ENCODE measurements at regions not wholly inside any gene's neighbourhood (a gene's known extent, or its start where the extent isn't known, plus 50 kb on each side); places are given as distances from the start of the nearest gene placed in this dataset.
A peak's percentile ranks its signal among the peaks of the same experiment; 100 is the strongest.

DNA sequence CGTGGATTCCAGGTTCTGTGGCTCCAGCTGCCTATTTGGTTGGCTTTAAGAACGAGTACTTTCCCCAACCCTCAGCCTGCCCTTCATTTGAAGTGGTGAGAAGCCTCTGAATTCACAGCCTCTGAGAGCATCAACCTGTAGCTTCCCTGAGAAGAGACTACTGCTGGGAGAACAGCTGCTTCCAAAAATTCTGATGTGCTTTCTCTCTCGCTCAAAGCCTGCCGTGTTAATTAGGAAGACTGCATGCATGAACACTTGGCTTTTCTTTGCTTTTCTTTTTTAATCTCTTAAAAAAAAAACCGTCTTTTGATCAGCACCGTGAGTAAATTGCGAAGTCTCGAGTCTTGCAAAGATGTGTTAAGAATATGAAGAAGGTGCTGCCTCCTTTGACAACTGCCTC is 153.4 kb upstream of the MAP1B start:
- no peaks in the 10 kb centered on the region for H3K27me3 Mint-ChIP-seq
- TF ChIP-seq, protein P1, sequence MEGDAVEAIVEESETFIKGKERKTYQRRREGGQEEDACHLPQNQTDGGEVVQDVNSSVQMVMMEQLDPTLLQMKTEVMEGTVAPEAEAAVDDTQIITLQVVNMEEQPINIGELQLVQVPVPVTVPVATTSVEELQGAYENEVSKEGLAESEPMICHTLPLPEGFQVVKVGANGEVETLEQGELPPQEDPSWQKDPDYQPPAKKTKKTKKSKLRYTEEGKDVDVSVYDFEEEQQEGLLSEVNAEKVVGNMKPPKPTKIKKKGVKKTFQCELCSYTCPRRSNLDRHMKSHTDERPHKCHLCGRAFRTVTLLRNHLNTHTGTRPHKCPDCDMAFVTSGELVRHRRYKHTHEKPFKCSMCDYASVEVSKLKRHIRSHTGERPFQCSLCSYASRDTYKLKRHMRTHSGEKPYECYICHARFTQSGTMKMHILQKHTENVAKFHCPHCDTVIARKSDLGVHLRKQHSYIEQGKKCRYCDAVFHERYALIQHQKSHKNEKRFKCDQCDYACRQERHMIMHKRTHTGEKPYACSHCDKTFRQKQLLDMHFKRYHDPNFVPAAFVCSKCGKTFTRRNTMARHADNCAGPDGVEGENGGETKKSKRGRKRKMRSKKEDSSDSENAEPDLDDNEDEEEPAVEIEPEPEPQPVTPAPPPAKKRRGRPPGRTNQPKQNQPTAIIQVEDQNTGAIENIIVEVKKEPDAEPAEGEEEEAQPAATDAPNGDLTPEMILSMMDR (IDR thresholded peaks at IDR 0.05; ENCODE audit: unreplicated experiment), result no peak
- no peak for DNase-seq (ENCODE audit: low spot score, unreplicated experiment)
- H3K4me1 Mint-ChIP-seq (ENCODE audit: low read depth), result peaks cover 17% of the 10 kb centered on the region
- no peak overlapping the region for H3K4me3 Mint-ChIP-seq (ENCODE audit: low read depth)
- H3K27ac Mint-ChIP-seq, result peak overlapping the region; percentile 21
- peaks cover 2% of the 10 kb centered on the region for H3K36me3 Mint-ChIP-seq (ENCODE audit: insufficient read depth)
- H3K9me3 Mint-ChIP-seq (ENCODE audit: low read depth), result peaks cover 25% of the 10 kb centered on the region

DNA sequence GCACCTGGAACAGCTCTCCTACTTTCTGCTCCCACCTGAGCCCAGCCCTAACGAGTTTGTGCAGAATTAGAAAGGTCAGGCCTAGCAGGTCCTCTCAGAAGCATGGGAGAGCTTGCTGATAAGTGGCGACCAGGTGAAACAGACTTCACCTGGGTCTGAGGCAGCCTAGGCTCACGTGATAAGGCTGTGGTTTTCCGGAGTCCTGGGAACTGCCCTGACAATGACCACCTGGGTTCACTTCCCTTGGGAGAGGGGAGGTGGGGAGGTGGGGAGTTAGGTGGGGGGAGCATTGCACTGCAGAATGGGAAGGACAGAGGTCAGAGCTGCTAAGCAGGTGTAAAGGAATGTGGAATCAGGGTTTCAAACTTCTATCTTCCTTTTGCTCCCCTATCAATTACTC is 152.9 kb upstream of the MAP1B start:
- peaks cover 2% of the 10 kb centered on the region for H3K36me3 Mint-ChIP-seq (ENCODE audit: insufficient read depth)
- H3K27me3 Mint-ChIP-seq, result no peaks in the 10 kb centered on the region
- peak; percentile 14 for DNase-seq (ENCODE audit: low spot score, unreplicated experiment)
- TF ChIP-seq, protein P1 (IDR thresholded peaks at IDR 0.05; ENCODE audit: unreplicated experiment), result no peak
- H3K9me3 Mint-ChIP-seq (ENCODE audit: low read depth), result peaks cover 21% of the 10 kb centered on the region
- peaks cover 17% of the 10 kb centered on the region for H3K4me1 Mint-ChIP-seq (ENCODE audit: low read depth)
- peak overlapping the region; percentile 21 for H3K27ac Mint-ChIP-seq
- no peak overlapping the region for H3K4me3 Mint-ChIP-seq (ENCODE audit: low read depth)

DNA sequence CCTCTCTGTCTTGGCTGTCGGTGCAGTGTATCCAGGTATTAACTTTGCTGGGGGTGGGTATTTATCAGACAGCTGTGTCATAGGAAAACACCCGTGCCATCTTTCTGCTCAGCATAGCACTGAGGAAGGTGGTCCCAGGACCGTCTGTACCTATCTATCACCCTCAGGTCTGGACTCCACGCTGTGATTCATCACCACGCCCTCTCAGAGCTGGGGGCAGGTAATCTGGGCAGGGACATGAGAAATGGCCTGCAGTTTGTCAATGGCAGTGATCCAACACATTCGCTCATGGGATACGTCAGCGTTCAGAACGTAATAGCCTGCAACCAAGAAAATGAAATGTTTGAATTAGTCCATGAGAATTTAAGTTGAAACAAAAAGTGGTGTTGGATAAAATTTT is 151.6 kb upstream of the MAP1B start:
- no peak overlapping the region for H3K4me3 Mint-ChIP-seq (ENCODE audit: low read depth)
- TF ChIP-seq, protein P1 (IDR thresholded peaks at IDR 0.05; ENCODE audit: unreplicated experiment), result no peak
- no peak overlapping the region for H3K27ac Mint-ChIP-seq

DNA sequence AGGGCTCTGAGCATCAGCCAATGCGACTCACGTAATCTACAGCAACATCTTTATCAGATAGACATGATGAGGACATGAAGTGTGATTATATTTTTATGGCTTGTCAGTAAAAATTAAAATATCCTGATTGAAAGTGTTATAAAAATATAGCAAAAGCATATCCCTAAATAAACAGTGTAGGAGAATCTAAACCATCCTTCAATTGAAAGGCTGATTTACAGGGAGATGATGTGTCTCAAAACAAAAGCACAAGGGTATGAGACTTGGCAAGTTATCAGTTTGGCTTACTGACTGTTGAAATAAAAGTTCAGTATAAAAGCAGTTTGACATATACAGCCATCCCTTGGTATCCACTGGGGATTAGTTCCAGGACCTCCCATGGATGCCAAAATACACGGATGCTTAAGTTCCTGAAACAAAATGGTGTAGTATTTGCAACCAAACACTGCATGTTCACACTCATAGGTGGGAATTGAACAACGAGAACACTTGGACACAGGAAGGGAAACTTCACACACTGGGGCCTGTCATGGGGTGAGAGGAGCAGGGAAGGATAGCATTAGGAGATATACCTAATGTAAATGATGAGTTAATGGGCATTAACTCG is 149.9 kb upstream of the MAP1B start:
- Mint-ChIP-seq H3K4me3 (ENCODE audit: low read depth) (no peak overlapping the region), H3K4me1 (ENCODE audit: low read depth) (peaks cover 17% of the 10 kb centered on the region), H3K27me3 (no peaks in the 10 kb centered on the region), H3K36me3 (ENCODE audit: insufficient read depth) (no peaks in the 10 kb centered on the region), H3K27ac (no peak overlapping the region), H3K9me3 (ENCODE audit: low read depth) (peaks cover 3% of the 10 kb centered on the region)
- TF ChIP-seq, protein P1 (IDR thresholded peaks at IDR 0.05; ENCODE audit: unreplicated experiment), result no peak
- no peak for DNase-seq (ENCODE audit: low spot score, unreplicated experiment)

More for the DNA sequence above, 151.6 kb upstream of the MAP1B start:
- Mint-ChIP-seq H3K9me3 (ENCODE audit: low read depth) (peaks cover 18% of the 10 kb centered on the region), H3K36me3 (ENCODE audit: insufficient read depth) (peaks cover 2% of the 10 kb centered on the region), H3K27me3 (no peaks in the 10 kb centered on the region), H3K4me1 (ENCODE audit: low read depth) (peaks cover 17% of the 10 kb centered on the region)
- no peak for DNase-seq (ENCODE audit: low spot score, unreplicated experiment)

DNA sequence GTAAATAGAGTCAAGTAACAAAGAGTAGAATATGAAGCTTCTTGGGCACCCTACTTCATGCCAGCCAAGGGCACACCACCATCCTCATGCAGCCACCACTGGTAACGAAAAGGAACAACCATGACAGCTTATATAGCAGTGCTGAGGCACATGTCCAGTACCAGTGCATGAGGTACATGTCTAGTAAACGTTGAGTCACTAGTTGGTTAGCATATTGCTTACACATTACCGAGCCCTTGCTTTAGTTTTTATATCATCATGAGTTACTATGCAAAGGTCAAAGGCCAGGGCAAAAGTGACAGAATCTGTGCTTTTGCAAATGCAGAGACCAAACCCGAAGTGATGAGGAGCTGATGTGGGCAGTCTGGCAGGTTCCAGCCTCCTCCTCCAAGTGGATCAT is 147.1 kb upstream of the MAP1B start:
- H3K36me3 Mint-ChIP-seq (ENCODE audit: insufficient read depth), result no peaks in the 10 kb centered on the region
- no peak overlapping the region for H3K27ac Mint-ChIP-seq
- no peaks in the 10 kb centered on the region for H3K27me3 Mint-ChIP-seq
- H3K4me3 Mint-ChIP-seq (ENCODE audit: low read depth), result no peak overlapping the region
- H3K9me3 Mint-ChIP-seq (ENCODE audit: low read depth), result peaks cover 3% of the 10 kb centered on the region
- TF ChIP-seq, protein P1 (IDR thresholded peaks at IDR 0.05; ENCODE audit: unreplicated experiment), result no peak
- DNase-seq (ENCODE audit: low spot score, unreplicated experiment), result no peak
- peaks cover 6% of the 10 kb centered on the region for H3K4me1 Mint-ChIP-seq (ENCODE audit: low read depth)
